HG03060 (cell line): ENCODE measurements at regions not wholly inside any gene's neighbourhood (a gene's known extent, or its start where the extent isn't known, plus 50 kb on each side); places are given as distances from the start of the nearest gene placed in this dataset.

Source experiments
- ATAC-seq: cut with Tn5 transposase; IDR thresholded peaks from one replicate; pipeline ENCODE4 v1.9.1; 2021; ENCODE audit warnings: low read depth, moderate number of reproducible peaks; ENCODE audit not compliant: unreplicated experiment

- no peak for ATAC-seq
Measured at GRCh38 chr3:35562141-35562540, 77.2 kb upstream of the ARPP21 start.

DNA sequence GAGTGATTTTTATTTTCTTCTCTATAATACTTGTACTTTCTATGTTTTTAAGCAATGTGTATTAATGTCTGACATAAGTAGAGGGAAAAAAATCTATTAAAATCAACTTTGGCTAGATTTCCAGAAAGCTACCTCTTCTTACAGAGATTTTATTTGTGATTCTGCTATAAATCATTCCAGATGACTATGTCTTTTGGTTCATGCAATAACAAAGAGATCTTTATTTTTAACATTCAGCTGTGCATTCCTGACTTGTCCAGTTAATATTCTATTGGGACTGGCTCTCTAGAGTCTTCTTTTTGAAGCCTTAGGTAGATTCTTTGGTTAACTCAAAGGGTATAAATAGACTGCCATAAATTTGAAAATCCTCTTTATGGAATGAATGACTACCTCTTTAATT lies 74.3 kb upstream of the ARPP21 start:
- ATAC-seq, result no peak
